ENCODE measurements at regions not wholly inside any gene's neighbourhood (a gene's known extent, or its start where the extent isn't known, plus 50 kb on each side); places are given as distances from the start of the nearest gene placed in this dataset.

DNA sequence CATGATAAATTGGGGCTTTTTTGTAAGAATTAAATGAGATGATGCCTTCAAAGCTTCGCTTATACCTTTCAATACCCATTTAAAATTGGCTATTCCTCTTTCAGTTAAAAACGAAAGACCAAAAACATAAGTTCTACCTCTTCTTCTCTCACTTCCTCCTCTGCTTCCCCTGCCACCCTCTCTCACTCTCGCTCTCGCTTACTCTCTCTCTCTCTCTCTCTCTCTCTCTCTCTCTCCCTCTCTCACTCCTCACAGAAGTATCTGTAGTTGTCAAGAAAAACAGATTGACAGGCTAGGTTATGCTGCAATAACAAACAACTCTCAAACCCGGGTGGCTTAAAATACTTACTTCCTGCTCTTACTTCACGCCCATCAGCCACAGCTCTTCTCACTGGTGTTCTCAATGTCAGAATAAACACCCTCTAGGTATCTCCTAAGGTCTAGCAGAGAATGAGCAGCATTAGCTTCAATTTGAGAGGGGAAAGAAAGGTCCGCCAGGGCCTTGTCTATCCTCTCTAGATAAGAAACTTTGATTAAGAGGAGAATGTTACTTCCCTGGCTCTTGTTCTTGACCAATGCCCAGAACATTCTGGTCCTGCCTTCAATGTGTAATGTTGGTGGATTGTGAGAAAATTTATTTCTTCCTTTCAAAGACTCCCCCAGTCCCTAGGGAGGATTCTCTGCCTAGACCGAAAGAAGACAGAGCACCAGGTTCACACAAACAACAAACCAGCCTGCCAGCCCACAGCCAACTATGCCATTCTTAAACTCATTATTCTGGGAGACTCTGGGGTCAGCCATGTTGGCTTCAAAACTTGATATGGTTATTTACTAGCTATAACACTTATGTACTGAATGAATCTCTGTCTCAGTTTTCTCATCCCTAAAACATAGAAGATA lies 1028.7 kb downstream of the XPNPEP1 start:
- no peaks in the 10 kb centered on the region for H3K36me3 ChIP-seq (ENCODE audit: low read depth, low read length)
- H3K4me3 ChIP-seq (ENCODE audit: low read length): no peak overlapping the region
- no peak for DNase-seq
- no peaks in the 10 kb centered on the region for H3K79me2 ChIP-seq (ENCODE audit: low read length)
- ATAC-seq: no peak
- TF ChIP-seq EZH2 (IDR thresholded peaks at IDR 0.05; ENCODE audit: low read length, unreplicated experiment) (no peak), EZH2phosphoT487 (IDR thresholded peaks at IDR 0.05; ENCODE audit: borderline replicate concordance, low read length) (no peak)
- TF ChIP-seq, protein P1, sequence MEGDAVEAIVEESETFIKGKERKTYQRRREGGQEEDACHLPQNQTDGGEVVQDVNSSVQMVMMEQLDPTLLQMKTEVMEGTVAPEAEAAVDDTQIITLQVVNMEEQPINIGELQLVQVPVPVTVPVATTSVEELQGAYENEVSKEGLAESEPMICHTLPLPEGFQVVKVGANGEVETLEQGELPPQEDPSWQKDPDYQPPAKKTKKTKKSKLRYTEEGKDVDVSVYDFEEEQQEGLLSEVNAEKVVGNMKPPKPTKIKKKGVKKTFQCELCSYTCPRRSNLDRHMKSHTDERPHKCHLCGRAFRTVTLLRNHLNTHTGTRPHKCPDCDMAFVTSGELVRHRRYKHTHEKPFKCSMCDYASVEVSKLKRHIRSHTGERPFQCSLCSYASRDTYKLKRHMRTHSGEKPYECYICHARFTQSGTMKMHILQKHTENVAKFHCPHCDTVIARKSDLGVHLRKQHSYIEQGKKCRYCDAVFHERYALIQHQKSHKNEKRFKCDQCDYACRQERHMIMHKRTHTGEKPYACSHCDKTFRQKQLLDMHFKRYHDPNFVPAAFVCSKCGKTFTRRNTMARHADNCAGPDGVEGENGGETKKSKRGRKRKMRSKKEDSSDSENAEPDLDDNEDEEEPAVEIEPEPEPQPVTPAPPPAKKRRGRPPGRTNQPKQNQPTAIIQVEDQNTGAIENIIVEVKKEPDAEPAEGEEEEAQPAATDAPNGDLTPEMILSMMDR (conservative IDR thresholded peaks at IDR 0.05; ENCODE audit: low read depth, low read length): no peak
- H4K20me1 ChIP-seq (ENCODE audit: low read length): no peaks in the 10 kb centered on the region
- CTCF ChIA-PET: no interaction called here
- H3K27me3 ChIP-seq (ENCODE audit: low read length): no peaks in the 10 kb centered on the region
- H3K9me3 ChIP-seq (ENCODE audit: low read length): no peaks in the 10 kb centered on the region
- no peak overlapping the region for H3K4me2 ChIP-seq (ENCODE audit: low read length)
- BruUV-seq (replicated peaks): no TSS peak
- H3K27ac ChIP-seq (ENCODE audit: low read length): no peak overlapping the region
- no peaks in the 10 kb centered on the region for H3F3A ChIP-seq (ENCODE audit: low read length, unreplicated experiment)
- POLR2A ChIA-PET (ENCODE audit: unreplicated experiment): no interaction called here
- H3K9ac ChIP-seq (ENCODE audit: low read length): no peak overlapping the region
- intact Hi-C loops (cut with micrococcal nuclease): no loop called here
- H3K9me2 ChIP-seq (replicated peaks; ENCODE audit: low read length): no peaks in the 10 kb centered on the region
- H2AFZ ChIP-seq (ENCODE audit: low read length): no peak overlapping the region
- H3K4me1 ChIP-seq (ENCODE audit: insufficient read depth, low read length): no peaks in the 10 kb centered on the region

DNA sequence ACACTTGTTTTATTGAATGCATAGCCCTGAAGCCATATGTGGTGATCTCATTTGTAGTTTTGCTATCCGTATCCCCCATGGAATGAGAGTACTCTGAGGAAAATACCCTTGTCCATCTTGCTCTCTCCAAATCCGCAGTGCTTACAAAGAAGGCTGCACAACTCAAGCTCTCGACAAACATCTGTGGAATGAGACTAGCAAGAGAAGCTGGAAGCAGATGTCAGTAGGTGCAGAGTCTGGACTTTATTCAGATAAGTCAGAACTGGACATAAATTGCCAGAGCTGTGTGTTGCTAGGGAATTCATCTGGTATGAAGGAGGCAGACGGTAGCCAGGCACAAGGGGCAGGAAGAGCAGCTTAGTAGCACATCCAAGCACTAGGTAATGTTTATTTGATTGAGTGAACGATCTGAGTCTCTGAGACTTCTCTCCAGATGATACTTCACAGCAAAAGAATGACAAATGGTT lies 1046.2 kb downstream of the XPNPEP1 start:
- Histone ChIP-seq H3K4me1 (ENCODE audit: insufficient read depth, low read length) (no peaks in the 10 kb centered on the region), H3K9me3 (ENCODE audit: low read length) (no peaks in the 10 kb centered on the region), H3K27ac (ENCODE audit: low read length) (no peak overlapping the region), H2AFZ (ENCODE audit: low read length) (no peak overlapping the region), H3K36me3 (ENCODE audit: low read depth, low read length) (no peaks in the 10 kb centered on the region), H3K4me3 (ENCODE audit: low read length) (no peak overlapping the region), H3K9me2 (replicated peaks; ENCODE audit: low read length) (no peaks in the 10 kb centered on the region), H3K4me2 (ENCODE audit: low read length) (no peak overlapping the region), H3K27me3 (ENCODE audit: low read length) (no peaks in the 10 kb centered on the region), H3K79me2 (ENCODE audit: low read length) (no peaks in the 10 kb centered on the region), H3K9ac (ENCODE audit: low read length) (no peak overlapping the region), H3F3A (ENCODE audit: low read length, unreplicated experiment) (no peaks in the 10 kb centered on the region), H4K20me1 (ENCODE audit: low read length) (no peaks in the 10 kb centered on the region)
- intact Hi-C loops (cut with micrococcal nuclease): no loop called here
- TF ChIP-seq EZH2 (IDR thresholded peaks at IDR 0.05; ENCODE audit: low read length, unreplicated experiment) (no peak), EZH2phosphoT487 (IDR thresholded peaks at IDR 0.05; ENCODE audit: borderline replicate concordance, low read length) (no peak)
- TF ChIP-seq, protein P1 (conservative IDR thresholded peaks at IDR 0.05; ENCODE audit: low read depth, low read length): no peak
- ChIA-PET CTCF (no interaction called here), POLR2A (ENCODE audit: unreplicated experiment) (no interaction called here)
- ATAC-seq: no peak; the same call in 1 of the 2 replicates
- DNase-seq: no peak
- no TSS peak for BruUV-seq (replicated peaks)

DNA sequence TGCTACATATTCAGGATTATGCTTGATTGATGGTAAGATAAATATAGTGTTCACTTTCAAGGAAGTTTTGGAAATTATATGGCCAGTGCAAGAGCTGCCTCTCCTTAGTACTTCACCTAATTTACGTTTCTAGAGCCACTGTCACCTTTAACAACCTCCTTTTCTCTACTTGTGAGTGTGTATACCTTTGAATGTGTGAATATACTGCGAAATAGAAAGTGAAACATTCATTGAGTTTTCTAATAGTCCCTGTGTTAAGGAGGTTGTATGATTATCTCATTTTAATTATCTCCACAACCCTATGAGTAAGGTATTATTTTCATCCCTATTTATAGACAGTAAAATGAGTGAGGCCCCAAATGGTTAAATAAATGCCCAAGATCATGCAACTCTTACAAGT lies 1050.5 kb downstream of the XPNPEP1 start:
- no peak for DNase-seq

More for the DNA sequence above, 1050.5 kb downstream of the XPNPEP1 start:
- Histone ChIP-seq H3K79me2 (ENCODE audit: low read length) (no peaks in the 10 kb centered on the region), H3K36me3 (ENCODE audit: low read depth, low read length) (no peaks in the 10 kb centered on the region), H3K27me3 (ENCODE audit: low read length) (no peaks in the 10 kb centered on the region), H3K9ac (ENCODE audit: low read length) (no peak overlapping the region), H3K4me3 (ENCODE audit: low read length) (no peak overlapping the region), H3K4me2 (ENCODE audit: low read length) (no peak overlapping the region), H3K27ac (ENCODE audit: low read length) (no peak overlapping the region), H4K20me1 (ENCODE audit: low read length) (no peaks in the 10 kb centered on the region), H3K4me1 (ENCODE audit: insufficient read depth, low read length) (no peaks in the 10 kb centered on the region), H2AFZ (ENCODE audit: low read length) (no peak overlapping the region), H3F3A (ENCODE audit: low read length, unreplicated experiment) (no peaks in the 10 kb centered on the region), H3K9me3 (ENCODE audit: low read length) (no peaks in the 10 kb centered on the region), H3K9me2 (replicated peaks; ENCODE audit: low read length) (no peaks in the 10 kb centered on the region)
- TF ChIP-seq EZH2 (IDR thresholded peaks at IDR 0.05; ENCODE audit: low read length, unreplicated experiment) (no peak), EZH2phosphoT487 (IDR thresholded peaks at IDR 0.05; ENCODE audit: borderline replicate concordance, low read length) (no peak)
- TF ChIP-seq, protein P1 (conservative IDR thresholded peaks at IDR 0.05; ENCODE audit: low read depth, low read length): no peak
- ATAC-seq: no peak
- POLR2A ChIA-PET (ENCODE audit: unreplicated experiment): no interaction called here
- CTCF ChIA-PET: no interaction called here
- BruUV-seq (replicated peaks): no TSS peak
- intact Hi-C loops (cut with micrococcal nuclease): no loop called here
